ENCODE measurements at regions not wholly inside any gene's neighbourhood (a gene's known extent, or its start where the extent isn't known, plus 50 kb on each side); places are given as distances from the start of the nearest gene placed in this dataset.

DNA sequence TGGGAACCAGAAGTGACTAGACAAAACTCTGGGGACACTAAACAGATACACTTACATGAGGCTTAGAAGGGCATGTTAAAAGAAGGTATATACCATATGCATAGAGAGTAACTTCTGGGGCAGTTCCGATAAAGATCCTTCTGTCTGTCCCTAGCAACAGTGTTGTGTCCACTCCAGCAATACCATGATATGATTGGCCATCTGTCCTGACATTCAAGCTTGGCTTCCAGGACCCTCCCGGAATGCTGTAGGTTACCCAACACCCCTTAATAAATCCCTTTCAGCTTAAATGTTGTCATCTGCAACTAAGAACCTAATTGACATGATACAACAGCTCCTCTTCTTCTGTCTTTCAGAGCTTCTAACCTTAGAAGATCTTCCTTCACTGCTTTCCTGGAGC lies 307.7 kb downstream of the OMA1 start:
- Histone ChIP-seq H3K36me3 (ENCODE audit: control insufficient read depth, insufficient read depth, low read length) (no peaks in the 10 kb centered on the region), H3K4me2 (ENCODE audit: insufficient read depth, low read length) (no peak overlapping the region), H3K9ac (ENCODE audit: insufficient read depth in 1 of 2, low read depth in 2 of 2, low read length in 2 of 2) (no peak overlapping the region), H2AFZ (ENCODE audit: low read depth, low read length) (no peak overlapping the region), H3K27ac (ENCODE audit: extremely low read depth, low read depth, low read length) (no peak overlapping the region), H3K4me3 (no peak overlapping the region), H3K9me1 (ENCODE audit: control insufficient read depth, insufficient read depth, low read length) (no peaks in the 10 kb centered on the region), H3K27me3 (ENCODE audit: control insufficient read depth in 2 of 2, insufficient read depth in 2 of 2, low read length in 2 of 2) (no peaks in the 10 kb centered on the region; a peak in 1 of 5 replicates), H3K79me2 (ENCODE audit: control insufficient read depth, insufficient read depth, low read length) (no peaks in the 10 kb centered on the region), H3K9me3 (replicated peaks; ENCODE audit: control insufficient read depth, insufficient read depth, low read depth, low read length) (no peaks in the 10 kb centered on the region), H4K20me1 (replicated peaks; ENCODE audit: control insufficient read depth, insufficient read depth, low read length) (no peaks in the 10 kb centered on the region), H3K4me1 (replicated peaks in 1 of 2; ENCODE audit: control insufficient read depth in 2 of 2, insufficient read depth in 2 of 2, low read length in 2 of 2) (no peaks in the 10 kb centered on the region)
- ChIA-PET POLR2A (no interaction called here), CTCF (ENCODE audit: low intra/inter-chr PET ratio) (no interaction called here)
- FAIRE-seq (no peak), ATAC-seq (no peak), DNase-seq (ENCODE audit: extremely low read depth in 1 of 4, low spot score in 3 of 4) (no peak)
- 0% methylated on average over 2 of the region's 2 CpGs for WGBS (ENCODE audit: insufficient coverage, low coverage, missing lambda C conversion rate)
- no TSS peak for BruUV-seq (replicated peaks)
- intact Hi-C loops (cut with micrococcal nuclease) (no loop called here), in situ Hi-C loops (cut with MboI) (no loop called here)
- no peak for TF ChIP-seq ZNF134 (CRISPR knock-in tag; conservative IDR thresholded peaks at IDR 0.05)

DNA sequence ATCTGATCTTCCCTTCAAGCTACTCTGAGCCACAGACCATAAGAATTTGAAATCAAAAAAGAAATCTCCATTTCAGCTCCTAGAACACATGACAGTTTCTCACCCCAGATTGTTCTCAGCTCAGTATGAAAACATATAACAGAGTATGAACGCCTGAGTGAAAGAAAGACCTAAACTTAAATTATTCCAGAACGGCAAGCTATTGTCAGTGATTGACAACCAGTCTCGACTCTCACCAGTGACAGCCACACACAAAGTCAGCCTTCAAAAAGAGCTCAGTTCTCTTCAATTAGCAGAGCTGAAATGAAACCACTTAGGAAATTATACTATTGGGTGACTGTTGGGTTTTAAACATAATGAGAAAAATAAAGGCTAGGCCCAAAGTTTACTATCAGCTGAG lies 312.8 kb downstream of the OMA1 start:
- intact Hi-C loops (cut with micrococcal nuclease) (no loop called here), in situ Hi-C loops (cut with MboI) (no loop called here)
- ATAC-seq (no peak), DNase-seq (ENCODE audit: extremely low read depth in 1 of 4, low spot score in 3 of 4) (no peak), FAIRE-seq (no peak)
- Histone ChIP-seq H3K4me2 (ENCODE audit: insufficient read depth, low read length) (no peak overlapping the region), H3K9ac (ENCODE audit: insufficient read depth in 1 of 2, low read depth in 2 of 2, low read length in 2 of 2) (no peak overlapping the region), H3K4me1 (replicated peaks in 1 of 2; ENCODE audit: control insufficient read depth in 2 of 2, insufficient read depth in 2 of 2, low read length in 2 of 2) (no peaks in the 10 kb centered on the region), H2AFZ (ENCODE audit: low read depth, low read length) (no peak overlapping the region), H3K27ac (ENCODE audit: extremely low read depth, low read depth, low read length) (no peak overlapping the region), H3K27me3 (ENCODE audit: control insufficient read depth in 2 of 2, insufficient read depth in 2 of 2, low read length in 2 of 2) (no peaks in the 10 kb centered on the region; a peak in 1 of 5 replicates), H3K79me2 (ENCODE audit: control insufficient read depth, insufficient read depth, low read length) (no peaks in the 10 kb centered on the region), H3K4me3 (no peak overlapping the region), H3K9me3 (replicated peaks; ENCODE audit: control insufficient read depth, insufficient read depth, low read depth, low read length) (no peaks in the 10 kb centered on the region), H3K36me3 (ENCODE audit: control insufficient read depth, insufficient read depth, low read length) (no peaks in the 10 kb centered on the region), H3K9me1 (ENCODE audit: control insufficient read depth, insufficient read depth, low read length) (no peaks in the 10 kb centered on the region), H4K20me1 (replicated peaks; ENCODE audit: control insufficient read depth, insufficient read depth, low read length) (no peaks in the 10 kb centered on the region)
- BruUV-seq (replicated peaks), result no TSS peak
- WGBS (ENCODE audit: insufficient coverage, low coverage, missing lambda C conversion rate), result 2% methylated on average over 3 of the region's 3 CpGs
- TF ChIP-seq ZNF668 (CRISPR knock-in tag; IDR thresholded peaks at IDR 0.05) (no peak), NR2C2 (CRISPR knock-in tag; IDR thresholded peaks at IDR 0.05) (no peak), NR2C2 (tag; IDR thresholded peaks at IDR 0.05) (no peak)
- ChIA-PET CTCF (ENCODE audit: low intra/inter-chr PET ratio) (no interaction called here), POLR2A (no interaction called here)

All from K562 (cell line).